Immature natural killer cell (primary cell): ENCODE measurements at regions not wholly inside any gene's neighbourhood (a gene's known extent, or its start where the extent isn't known, plus 50 kb on each side); places are given as distances from the start of the nearest gene placed in this dataset.
"Not testable (repeated sequence)": the region's sequence is repeated elsewhere in the genome, so short reads cannot be mapped to it uniquely, and the experiment has no call there.

Experiments used
- DNase-seq, 3 donors: peaks; one replicate each; pipeline ENCODE4 v3.0.0; 2022; ENCODE audit warnings: mixed read lengths in 1 of 3
- H3K27ac Mint-ChIP-seq, 6 donors: one replicate each; pipeline ENCODE4 v1.8.0; 2020; ENCODE audit warnings: mixed read lengths in 6 of 6, mild to moderate bottlenecking in 5 of 6, inconsistent platforms in 4 of 6, moderate library complexity in 3 of 6
- H3K27me3 Mint-ChIP-seq, 3 donors: one replicate each; pipeline ENCODE4 v1.8.0; 2020 to 2021; ENCODE audit warnings: low read depth in 3 of 3, mild to moderate bottlenecking in 3 of 3, mixed read lengths in 3 of 3, moderate library complexity in 3 of 3, inconsistent platforms in 1 of 3
- H3K36me3 Mint-ChIP-seq, 3 donors: one replicate each; pipeline ENCODE4 v1.8.0; 2020; ENCODE audit warnings: mixed read lengths in 3 of 3, inconsistent platforms in 2 of 3, mild to moderate bottlenecking in 2 of 3
- H3K4me1 Mint-ChIP-seq, 2 donors: one replicate each; pipeline ENCODE4 v1.8.0; 2020; ENCODE audit warnings: inconsistent platforms in 2 of 2, mild to moderate bottlenecking in 2 of 2, mixed read lengths in 2 of 2, moderate library complexity in 1 of 2
- H3K4me3 Mint-ChIP-seq, 5 donors: one replicate each; pipeline ENCODE4 v1.8.0; 2020; ENCODE audit warnings: mild to moderate bottlenecking in 5 of 5, mixed read lengths in 5 of 5, inconsistent platforms in 3 of 5, moderate library complexity in 3 of 5
- H3K9me3 Mint-ChIP-seq, 6 donors: one replicate each; pipeline ENCODE4 v1.8.0; 2020; ENCODE audit warnings: mild to moderate bottlenecking in 6 of 6, mixed read lengths in 6 of 6, inconsistent platforms in 4 of 6, moderate library complexity in 3 of 6

DNA sequence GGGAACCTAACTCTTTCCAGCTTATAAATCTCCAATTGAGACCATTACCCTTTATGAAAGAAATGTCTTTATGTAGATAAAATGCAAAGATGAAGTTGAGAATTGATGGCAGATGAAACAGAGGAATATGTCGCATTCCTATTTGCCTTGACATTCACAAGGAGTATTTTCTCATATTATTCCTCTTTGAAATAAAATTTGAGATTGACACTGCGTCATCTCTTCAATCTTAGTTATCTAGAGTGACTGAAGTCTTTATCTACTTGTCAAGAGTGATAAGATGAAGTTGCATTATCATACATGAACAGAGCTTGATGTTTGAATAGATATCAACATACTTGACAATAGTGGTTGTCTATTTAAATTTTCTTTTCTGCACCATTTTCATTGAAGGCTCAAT is 574.4 kb upstream of the SOX9 start:
- no peak overlapping the region for H3K4me3 Mint-ChIP-seq
- H3K27ac Mint-ChIP-seq: no peak overlapping the region
- peaks cover 2 to 32% (median 6%) of the 10 kb centered on the region in 6 donors for H3K9me3 Mint-ChIP-seq
- H3K4me1 Mint-ChIP-seq: no peaks in the 10 kb centered on the region
- peaks cover 0 to 2% (median 2%) of the 10 kb centered on the region in 3 donors for H3K27me3 Mint-ChIP-seq
- DNase-seq: no peak
- no peaks in the 10 kb centered on the region for H3K36me3 Mint-ChIP-seq

- H3K27ac Mint-ChIP-seq: no peak overlapping the region
- H3K27me3 Mint-ChIP-seq: peaks cover 0 to 3% (median 2%) of the 10 kb centered on the region in 3 donors
- no peak overlapping the region for H3K4me3 Mint-ChIP-seq
- DNase-seq: no peak
- H3K9me3 Mint-ChIP-seq: peaks cover 2 to 39% (median 9%) of the 10 kb centered on the region in 6 donors
- H3K36me3 Mint-ChIP-seq: no peaks in the 10 kb centered on the region
- no peaks in the 10 kb centered on the region for H3K4me1 Mint-ChIP-seq
Measured at GRCh38 chr17:71547904-71548303, 572.9 kb upstream of the SOX9 start.

DNA sequence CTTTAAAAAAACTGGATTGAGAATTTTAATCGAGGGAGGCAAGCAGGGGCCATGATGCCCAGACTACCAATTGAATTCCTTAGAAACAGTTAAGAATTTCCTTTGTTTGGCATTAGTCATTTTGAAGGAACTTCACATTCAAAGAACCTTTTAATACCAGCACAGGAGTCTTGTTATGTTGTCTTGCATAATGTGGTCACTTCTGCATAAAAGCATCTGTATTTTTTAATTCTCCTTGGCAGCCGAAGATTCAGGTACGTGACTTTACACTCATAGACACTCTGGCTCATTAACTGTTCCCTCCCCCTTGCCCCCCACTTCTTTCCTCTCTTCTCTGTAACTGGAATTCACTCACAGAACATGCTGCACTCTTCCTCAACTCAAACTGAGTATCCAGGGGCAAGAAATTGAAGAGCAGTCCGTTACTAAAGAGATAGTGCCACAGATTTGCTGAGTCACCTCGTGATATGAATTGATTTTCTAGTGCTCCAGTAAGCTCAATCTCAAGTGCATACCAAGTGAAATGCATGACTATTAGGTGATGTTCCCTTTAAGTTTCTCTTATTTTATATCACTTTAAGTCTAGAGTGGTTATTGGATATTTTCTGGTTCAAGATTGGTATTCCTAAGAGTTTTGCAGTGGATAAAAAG is 572.2 kb upstream of the SOX9 start:
- H3K4me3 Mint-ChIP-seq: no peak overlapping the region
- no peak for DNase-seq
- H3K4me1 Mint-ChIP-seq: no peaks in the 10 kb centered on the region
- H3K27ac Mint-ChIP-seq: no peak overlapping the region
- H3K27me3 Mint-ChIP-seq: peaks cover 0 to 3% (median 0%) of the 10 kb centered on the region in 3 donors
- H3K9me3 Mint-ChIP-seq: peaks cover 4 to 42% (median 14%) of the 10 kb centered on the region in 6 donors
- H3K36me3 Mint-ChIP-seq: no peaks in the 10 kb centered on the region

DNA sequence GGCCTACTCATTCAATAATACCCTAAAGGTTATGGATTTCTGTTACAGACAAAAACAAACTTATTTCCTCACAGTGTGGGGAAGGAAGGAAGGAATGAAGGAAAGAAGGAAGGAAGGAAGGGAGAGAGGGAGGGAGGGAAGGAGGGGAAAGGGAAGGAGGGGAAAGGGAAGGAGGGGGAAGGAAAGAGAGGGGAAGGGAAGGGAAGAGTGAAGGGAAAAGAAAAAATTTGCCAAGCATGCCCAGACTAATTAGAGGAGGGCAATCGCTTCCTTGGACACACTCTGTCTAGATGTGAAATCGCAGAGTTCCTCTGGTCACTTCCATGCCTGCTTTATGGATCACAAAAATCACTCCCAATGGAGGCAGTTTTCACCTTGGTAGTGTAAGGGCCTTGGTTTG is 570.1 kb upstream of the SOX9 start:
- Mint-ChIP-seq H3K27ac (no peak overlapping the region), H3K4me3 (no peak overlapping the region), H3K27me3 (peaks cover 0 to 1% (median 0%) of the 10 kb centered on the region in 3 donors), H3K36me3 (no peaks in the 10 kb centered on the region), H3K4me1 (no peaks in the 10 kb centered on the region), H3K9me3 (peaks cover 7 to 56% (median 19%) of the 10 kb centered on the region in 6 donors)
- no peak for DNase-seq

GRCh38 chr17:71553381-71553780 is 567.4 kb upstream of the SOX9 start:
- Mint-ChIP-seq H3K27me3 (peaks cover 0 to 5% (median 1%) of the 10 kb centered on the region in 3 donors), H3K9me3 (peaks cover 9 to 61% (median 18%) of the 10 kb centered on the region in 6 donors), H3K4me1 (no peaks in the 10 kb centered on the region), H3K27ac (no peak overlapping the region), H3K36me3 (no peaks in the 10 kb centered on the region), H3K4me3 (no peak overlapping the region)
- no peak for DNase-seq

DNA sequence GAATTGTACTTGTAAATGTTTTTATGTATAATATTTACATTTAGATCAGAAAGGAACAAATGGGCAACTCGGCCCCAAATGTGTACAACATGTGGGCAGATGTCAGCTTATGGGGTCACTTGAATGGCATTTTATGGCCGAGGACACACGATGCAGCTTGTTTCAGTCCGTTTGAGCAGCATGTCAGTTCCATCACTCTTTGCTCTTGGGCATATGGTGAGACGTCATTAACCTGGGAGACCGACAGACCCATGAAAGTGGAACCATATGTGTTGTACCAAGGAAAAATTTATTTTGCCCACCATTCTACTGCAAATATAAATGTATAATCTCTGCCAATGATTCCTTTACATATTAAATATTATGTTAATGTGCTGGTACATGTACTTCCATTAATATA is 561.9 kb upstream of the SOX9 start:
- peaks cover 4 to 46% (median 13%) of the 10 kb centered on the region in 6 donors for H3K9me3 Mint-ChIP-seq
- H3K27me3 Mint-ChIP-seq: peaks cover 0 to 5% (median 0%) of the 10 kb centered on the region in 3 donors
- no peak overlapping the region for H3K27ac Mint-ChIP-seq
- H3K4me1 Mint-ChIP-seq: no peaks in the 10 kb centered on the region
- DNase-seq: no peak
- H3K36me3 Mint-ChIP-seq: no peaks in the 10 kb centered on the region
- H3K4me3 Mint-ChIP-seq: no peak overlapping the region

- Mint-ChIP-seq H3K9me3 (peaks cover 8 to 16% (median 11%) of the 10 kb centered on the region in 6 donors), H3K4me3 (no peak overlapping the region)
- DNase-seq: no peak
Measured at GRCh38 chr17:71572343-71572742, 548.5 kb upstream of the SOX9 start.

GRCh38 chr17:71578446-71578845 is 542.4 kb upstream of the SOX9 start:
- DNase-seq: no peak
- H3K27ac Mint-ChIP-seq: no peak overlapping the region
- peaks cover 0 to 2% (median 0%) of the 10 kb centered on the region in 3 donors for H3K36me3 Mint-ChIP-seq
- peaks cover 5 to 39% (median 17%) of the 10 kb centered on the region in 6 donors for H3K9me3 Mint-ChIP-seq
- no peaks in the 10 kb centered on the region for H3K27me3 Mint-ChIP-seq
- H3K4me3 Mint-ChIP-seq: no peak overlapping the region
- H3K4me1 Mint-ChIP-seq: no peaks in the 10 kb centered on the region

More at GRCh38 chr17:71572343-71572742, 548.5 kb upstream of the SOX9 start:
- no peaks in the 10 kb centered on the region for H3K36me3 Mint-ChIP-seq
- H3K27me3 Mint-ChIP-seq: no peaks in the 10 kb centered on the region
- no peak overlapping the region for H3K27ac Mint-ChIP-seq
- H3K4me1 Mint-ChIP-seq: no peaks in the 10 kb centered on the region

GRCh38 chr17:71580220-71580619 is 540.6 kb upstream of the SOX9 start:
- Mint-ChIP-seq H3K4me1 (no peaks in the 10 kb centered on the region), H3K36me3 (peaks cover 0 to 2% (median 0%) of the 10 kb centered on the region in 3 donors), H3K4me3 (no peak overlapping the region), H3K9me3 (peaks cover 2 to 39% (median 15%) of the 10 kb centered on the region in 6 donors), H3K27me3 (no peaks in the 10 kb centered on the region), H3K27ac (no peak overlapping the region)
- no peak for DNase-seq

DNA sequence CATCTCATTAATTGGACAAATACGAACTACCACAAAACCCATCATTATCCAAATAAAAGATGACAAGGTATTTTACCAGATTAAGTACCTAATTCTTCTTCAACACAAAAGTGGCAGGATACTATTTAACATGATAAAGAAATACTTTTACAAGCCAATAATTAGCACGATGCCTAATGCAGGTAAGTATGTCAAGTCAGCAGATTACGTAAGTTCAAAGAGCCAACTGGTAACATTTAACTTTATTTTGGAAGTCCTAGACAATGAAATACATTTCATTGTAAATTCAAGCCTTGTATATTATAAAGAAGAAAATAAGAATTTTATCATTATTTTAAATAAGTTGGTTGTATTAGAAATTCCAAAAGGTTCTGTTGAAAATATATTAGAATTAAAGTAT is 535.3 kb upstream of the SOX9 start:
- Mint-ChIP-seq H3K36me3 (no peaks in the 10 kb centered on the region), H3K27me3 (peaks cover 0 to 3% (median 0%) of the 10 kb centered on the region in 3 donors), H3K4me3 (no peak overlapping the region), H3K4me1 (no peaks in the 10 kb centered on the region), H3K27ac (no peak overlapping the region), H3K9me3 (peaks cover 2 to 19% (median 7%) of the 10 kb centered on the region in 6 donors)
- no peak for DNase-seq

GRCh38 chr17:71592431-71592830 is 528.4 kb upstream of the SOX9 start:
- DNase-seq: no peak
- no peaks in the 10 kb centered on the region for H3K36me3 Mint-ChIP-seq
- H3K4me3 Mint-ChIP-seq: no peak overlapping the region
- H3K9me3 Mint-ChIP-seq: peaks cover 0 to 19% (median 8%) of the 10 kb centered on the region in 6 donors
- peaks cover 0 to 5% (median 0%) of the 10 kb centered on the region in 3 donors for H3K27me3 Mint-ChIP-seq
- no peak overlapping the region for H3K27ac Mint-ChIP-seq
- no peaks in the 10 kb centered on the region for H3K4me1 Mint-ChIP-seq

- H3K27ac Mint-ChIP-seq: no peak overlapping the region
- H3K4me3 Mint-ChIP-seq: no peak overlapping the region
- H3K36me3 Mint-ChIP-seq: no peaks in the 10 kb centered on the region
- no peak for DNase-seq
- peaks cover 0 to 19% (median 8%) of the 10 kb centered on the region in 6 donors for H3K9me3 Mint-ChIP-seq
- H3K27me3 Mint-ChIP-seq: peaks cover 0 to 1% (median 0%) of the 10 kb centered on the region in 3 donors
- H3K4me1 Mint-ChIP-seq: no peaks in the 10 kb centered on the region
Measured at GRCh38 chr17:71593078-71593477, 527.7 kb upstream of the SOX9 start.

DNA sequence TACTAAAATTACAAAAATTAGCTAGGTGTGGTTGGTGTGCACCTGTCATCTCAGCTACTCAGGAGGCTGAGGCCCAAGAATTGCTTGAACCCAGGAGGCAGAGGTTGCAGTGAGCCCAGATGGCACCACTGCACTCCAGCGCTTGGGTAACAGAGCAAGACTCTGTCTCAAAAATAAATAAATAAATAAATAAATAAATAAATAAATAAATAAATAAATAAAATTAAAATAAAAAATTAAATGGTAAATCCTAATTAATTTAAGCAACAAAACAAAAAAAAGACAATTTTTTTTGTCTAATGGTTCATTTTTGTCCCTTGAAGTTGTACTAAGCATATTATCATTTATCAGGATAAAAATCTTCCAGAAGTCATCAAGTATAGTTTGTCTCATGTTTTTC is 521.2 kb upstream of the SOX9 start:
- H3K4me3 Mint-ChIP-seq, H3K36me3 Mint-ChIP-seq, H3K27me3 Mint-ChIP-seq, H3K27ac Mint-ChIP-seq, DNase-seq, H3K4me1 Mint-ChIP-seq: not testable (repeated sequence)
- peaks cover 3 to 25% (median 9%) of the 10 kb centered on the region in 6 donors for H3K9me3 Mint-ChIP-seq

GRCh38 chr17:71600137-71600789 is 520.6 kb upstream of the SOX9 start:
- Mint-ChIP-seq H3K27me3 (no peaks in the 10 kb centered on the region), H3K4me1 (no peaks in the 10 kb centered on the region), H3K9me3 (peaks cover 3 to 23% (median 7%) of the 10 kb centered on the region in 6 donors), H3K36me3 (no peaks in the 10 kb centered on the region), H3K27ac (no peak overlapping the region), H3K4me3 (no peak overlapping the region)
- no peak for DNase-seq
